Activated CD4-positive, alpha-beta T cell treated with anti-CD3 and anti-CD28 coated beads for 1 hour (primary cell): ENCODE measurements at regions not wholly inside any gene's neighbourhood (a gene's known extent, or its start where the extent isn't known, plus 50 kb on each side); places are given as distances from the start of the nearest gene placed in this dataset.

Experiments used
- DNase-seq: peaks from one replicate; pipeline ENCODE4 v3.0.0-alpha.2; 2020

DNA sequence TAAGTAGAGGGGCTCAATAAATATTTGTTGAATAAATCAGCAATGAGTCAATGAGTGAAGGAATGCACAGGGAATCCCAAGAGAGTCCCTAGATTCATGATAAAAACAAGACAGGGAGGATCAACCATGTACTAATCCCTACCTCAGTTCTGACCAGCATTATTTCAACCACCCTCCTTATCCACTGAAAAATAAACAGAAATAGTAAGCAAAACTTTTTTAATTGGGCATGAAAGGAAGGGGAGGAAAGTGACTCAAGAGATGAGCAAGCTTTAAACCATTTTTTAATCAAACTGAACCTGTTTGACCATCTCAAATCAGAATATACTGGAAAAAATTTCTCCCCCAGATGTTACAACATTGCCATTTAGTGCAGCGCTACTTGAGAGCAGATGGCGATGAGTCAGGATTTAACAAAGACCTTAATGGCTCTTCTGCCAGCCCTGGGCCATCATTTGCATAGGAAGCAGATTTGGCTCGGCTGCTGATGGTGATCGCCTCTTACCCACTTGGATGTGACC is 194.8 kb upstream of the SLC30A5 start:
- no peak for DNase-seq

DNA sequence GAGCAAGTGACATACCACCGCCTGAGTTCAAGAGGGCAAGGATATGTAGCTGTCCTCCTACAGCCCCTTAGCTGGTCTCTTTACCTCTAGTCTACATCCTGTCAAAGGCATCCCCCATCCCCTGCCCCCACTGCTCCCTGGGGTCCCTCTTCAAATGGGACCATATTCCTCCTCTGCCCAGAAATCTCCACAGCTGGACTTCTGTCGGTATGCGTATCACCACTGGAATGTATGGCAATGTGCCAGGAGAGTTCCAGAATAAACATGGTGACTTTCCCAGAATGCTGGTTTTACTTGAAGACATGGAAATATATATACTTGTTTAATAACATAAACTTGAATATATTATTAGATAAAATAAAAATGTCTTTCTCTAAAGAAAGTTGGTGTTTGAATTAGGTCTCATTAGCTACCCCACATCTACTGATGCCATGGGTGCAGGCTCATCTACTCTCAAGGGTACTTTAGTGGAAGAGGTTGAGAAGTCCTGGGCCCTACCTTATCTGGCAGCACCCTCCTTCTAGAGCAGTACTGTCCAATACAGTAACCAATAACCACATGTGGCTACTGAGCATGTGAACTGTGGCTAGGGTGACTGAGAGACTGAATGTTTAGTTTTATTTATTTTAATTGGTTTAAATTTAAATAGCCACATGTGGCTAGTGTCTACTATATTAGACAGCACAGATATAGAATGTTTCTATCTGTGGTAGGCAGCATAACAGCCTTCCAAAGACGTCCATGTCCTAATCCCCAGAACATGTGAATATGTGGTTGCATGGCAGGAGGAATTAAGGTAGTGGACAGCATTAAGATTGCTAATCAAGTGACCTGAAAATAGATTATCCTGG is 181.7 kb upstream of the SLC30A5 start:
- DNase-seq = no peak

DNA sequence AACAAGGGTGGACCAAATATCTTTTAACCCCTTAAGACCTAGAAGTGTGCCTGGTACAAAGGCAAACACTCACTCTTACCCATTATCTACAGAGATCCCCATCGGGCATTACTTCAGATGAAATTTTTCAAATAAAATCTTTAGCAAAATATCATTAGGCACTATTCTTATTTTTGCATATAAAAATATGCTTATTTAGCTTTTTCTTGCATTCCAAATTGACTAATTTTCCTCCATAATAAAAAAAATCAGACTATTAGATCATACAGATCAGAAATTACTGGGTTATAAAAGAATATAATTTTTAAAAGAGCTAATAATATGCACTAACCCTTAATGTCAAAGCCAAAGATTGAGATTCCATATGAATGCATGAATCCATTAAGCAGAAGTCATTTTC is 178.7 kb upstream of the SLC30A5 start:
- no peak for DNase-seq

DNA sequence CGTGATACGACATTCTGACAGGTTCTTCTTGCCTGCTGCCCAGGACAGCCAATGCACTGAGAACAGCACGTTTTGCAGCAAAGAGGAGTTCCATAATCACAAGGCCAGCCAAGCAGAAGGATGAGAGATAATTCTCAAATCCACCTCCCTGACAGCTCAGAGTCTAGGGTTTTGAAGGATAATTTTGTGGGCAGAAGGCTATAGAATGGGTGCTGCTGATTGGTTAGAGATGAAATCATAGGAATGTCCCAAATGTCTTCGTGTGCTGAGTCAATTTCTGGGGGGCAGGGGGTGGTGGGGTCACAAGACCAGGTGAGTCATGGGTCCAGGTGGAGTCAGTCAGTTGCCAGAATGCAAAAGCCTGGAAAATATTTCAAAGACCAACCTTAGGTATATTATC is 175.5 kb upstream of the SLC30A5 start:
- no peak for DNase-seq

DNA sequence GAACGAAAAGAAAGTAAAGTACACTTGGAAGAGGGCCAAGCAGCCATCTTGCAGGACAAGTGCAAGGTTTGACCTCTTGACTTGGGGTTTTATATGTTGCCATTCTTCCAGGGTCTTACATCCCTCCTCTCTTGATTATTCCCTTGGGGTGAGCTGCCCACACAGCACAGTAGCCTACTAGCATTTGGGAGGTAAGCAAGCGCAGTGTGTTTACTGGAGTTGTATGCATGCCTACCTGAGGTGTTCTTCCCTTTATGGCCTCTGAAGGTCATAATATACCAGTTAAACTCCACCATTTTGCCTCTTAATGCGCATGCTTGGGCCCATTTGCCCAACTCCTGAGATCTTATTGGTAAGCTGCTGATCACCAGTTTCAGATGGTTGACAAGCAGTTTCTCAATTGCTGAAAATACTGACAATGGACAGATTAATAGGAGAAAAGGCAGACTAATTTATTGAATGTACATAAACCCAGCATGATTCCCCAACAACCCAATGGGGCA is 173.8 kb upstream of the SLC30A5 start:
- DNase-seq = no peak

DNA sequence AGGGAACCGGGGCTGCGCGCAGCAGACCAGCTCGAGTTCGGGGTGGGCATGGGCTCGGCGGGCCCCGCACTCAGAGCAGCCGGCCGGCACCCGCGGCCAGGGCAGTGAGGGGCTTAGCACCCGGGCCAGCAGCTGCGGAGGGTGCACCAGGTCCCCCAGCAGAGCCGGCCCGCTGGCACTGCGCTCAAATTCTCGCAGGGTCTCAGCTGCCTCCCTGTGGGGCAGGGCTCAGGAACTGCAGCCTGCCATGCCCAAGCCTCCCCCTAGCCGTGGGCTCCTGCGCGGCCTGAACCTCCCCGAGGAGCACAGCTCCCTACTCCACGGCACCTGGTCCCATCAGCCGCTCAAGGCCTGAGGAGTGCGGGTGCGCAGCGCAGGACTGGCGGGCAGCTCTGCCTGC is 172.9 kb upstream of the SLC30A5 start:
- DNase-seq = no peak

DNA sequence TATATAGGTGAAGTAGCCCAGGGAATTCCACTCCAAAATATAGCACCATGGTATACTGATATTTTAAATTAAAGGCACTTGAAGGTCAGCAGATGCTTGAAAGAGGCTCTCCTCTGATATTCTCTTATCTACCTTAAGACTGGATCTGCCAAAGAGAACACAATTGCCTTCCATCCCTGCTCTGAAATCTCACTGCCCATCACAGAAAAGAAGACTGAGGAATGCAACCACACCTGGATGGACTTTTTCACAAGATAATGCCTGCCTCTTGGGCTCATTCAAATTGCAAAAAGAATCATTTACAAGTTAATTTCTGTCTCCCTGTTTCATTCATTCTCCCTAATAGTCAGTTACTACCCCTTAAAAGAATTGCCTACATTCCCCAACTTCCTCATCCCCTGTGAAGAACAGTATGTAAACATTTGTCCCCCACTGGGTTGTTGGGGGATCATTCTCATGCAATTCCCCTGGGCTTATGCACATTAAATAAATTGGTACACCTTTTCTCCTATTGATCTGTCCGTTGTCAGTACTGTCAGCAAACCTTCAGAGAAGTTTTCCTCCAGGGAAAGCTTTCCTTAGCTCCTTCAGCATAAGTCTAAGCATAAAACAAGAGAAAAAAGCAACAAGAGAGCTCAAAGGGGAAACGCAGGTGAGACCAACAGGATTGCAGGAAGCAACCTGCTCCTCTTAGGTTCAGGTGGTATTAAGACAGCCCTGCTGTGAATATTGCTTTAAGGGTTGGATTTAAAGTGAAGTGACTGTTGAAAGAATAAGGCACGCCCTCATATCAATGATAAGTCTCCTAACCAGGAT is 171.4 kb upstream of the SLC30A5 start:
- no peak for DNase-seq

DNA sequence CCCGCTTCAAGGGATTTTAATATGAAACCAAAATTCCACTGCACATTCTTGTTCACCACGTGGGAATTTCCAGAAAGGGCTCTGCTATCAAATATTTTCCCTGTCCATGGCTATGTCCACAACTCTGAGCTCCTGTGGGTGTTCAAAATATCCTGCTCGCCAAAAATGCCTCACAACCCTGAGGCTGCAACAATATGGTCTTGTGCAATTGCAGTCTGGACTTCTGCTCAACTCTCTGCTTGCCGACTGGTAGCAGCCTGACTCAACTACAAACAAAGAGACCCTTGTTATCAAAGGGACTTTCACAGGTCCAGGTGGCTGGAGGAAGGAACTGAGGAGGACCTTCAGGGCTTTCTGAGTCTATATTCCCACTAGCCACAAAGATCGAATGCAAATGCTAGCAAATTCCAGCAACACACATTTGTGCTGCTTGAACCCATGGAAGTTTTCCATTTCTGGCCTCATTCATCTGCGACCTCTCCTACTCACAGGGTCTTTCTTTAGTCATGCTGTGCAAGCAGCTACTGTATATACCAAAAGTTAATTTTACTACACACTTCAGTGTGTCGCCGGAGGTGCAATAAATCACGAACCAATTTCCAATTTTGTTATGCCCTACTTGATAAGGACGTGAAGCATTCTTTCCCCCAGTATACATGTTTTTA is 169.2 kb upstream of the SLC30A5 start:
- DNase-seq = no peak

DNA sequence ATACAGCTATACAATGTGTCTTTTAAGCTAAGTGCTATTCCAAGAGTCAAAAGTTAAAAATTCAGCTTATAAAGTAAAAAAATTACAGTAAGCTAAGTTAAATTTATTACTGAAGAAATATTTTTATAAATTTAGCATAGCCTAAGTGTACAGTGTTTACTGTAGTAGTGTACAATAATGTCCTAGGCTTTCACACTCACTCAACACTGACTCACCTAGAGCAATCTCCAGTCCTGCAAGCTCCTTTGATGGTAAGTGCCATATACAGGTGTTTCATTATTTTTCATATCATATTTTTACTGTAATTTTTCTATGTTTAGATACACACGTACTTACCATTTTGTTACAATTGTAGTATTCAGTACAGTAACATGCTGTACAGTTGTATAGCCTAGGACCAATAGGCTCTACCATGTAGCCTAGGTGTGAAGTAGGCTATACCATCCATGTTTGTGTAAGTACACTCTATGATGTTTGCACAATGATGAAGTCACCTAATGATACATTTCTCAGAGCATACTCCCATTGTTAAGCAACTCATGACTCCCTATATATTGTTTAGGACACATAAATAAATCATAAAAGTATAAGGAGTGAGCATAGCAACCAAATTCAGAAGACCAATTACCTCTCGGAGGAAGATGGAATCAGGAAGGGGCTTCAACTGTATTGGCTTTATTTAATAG is 165.1 kb upstream of the SLC30A5 start:
- no peak for DNase-seq

DNA sequence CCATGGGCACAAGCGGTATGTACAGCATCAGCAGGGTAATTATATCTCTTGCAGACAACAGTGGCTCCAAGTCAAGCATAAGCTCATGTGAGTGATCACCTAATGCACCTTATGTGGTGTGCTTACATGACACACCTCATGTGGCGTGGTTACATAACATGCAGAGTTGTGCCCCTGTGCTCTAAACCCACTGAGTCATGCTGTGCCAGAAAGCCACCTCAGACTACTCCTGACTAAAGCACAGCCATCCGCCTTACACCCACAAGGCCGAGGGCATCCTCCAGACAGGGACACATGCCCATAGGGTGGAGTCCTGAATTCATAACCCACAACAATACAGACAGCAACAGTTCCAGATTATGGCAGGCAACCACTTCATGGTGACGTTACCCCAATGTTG is 163.7 kb upstream of the SLC30A5 start:
- DNase-seq = no peak

DNA sequence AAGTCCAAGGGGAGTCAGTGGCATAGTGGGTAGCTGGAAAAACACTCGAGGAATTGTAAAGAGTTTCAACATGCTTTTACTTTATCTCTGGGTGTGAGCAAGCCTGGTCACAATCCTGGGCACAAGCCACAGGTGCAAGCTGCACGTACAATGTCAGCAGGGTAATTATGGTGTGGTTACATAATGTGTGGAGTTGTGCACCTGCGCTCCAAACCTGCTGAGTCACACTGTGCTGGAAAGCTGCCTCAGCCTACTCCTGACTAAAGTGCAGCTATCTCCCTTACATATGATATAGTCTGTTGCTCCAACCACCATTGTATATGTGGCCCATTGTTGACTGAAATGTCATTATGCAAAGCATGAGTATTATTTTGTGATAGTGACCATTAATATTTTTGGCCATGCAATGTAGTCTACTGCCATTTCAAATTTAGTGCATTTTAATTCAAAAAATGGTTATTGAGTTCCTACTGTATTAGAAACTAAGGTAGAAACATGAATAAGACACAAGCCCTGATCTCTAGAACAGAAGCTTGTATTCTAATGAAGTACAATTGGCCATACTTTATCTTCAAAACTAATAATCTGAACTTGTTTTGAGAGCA is 160.9 kb upstream of the SLC30A5 start:
- no peak for DNase-seq

DNA sequence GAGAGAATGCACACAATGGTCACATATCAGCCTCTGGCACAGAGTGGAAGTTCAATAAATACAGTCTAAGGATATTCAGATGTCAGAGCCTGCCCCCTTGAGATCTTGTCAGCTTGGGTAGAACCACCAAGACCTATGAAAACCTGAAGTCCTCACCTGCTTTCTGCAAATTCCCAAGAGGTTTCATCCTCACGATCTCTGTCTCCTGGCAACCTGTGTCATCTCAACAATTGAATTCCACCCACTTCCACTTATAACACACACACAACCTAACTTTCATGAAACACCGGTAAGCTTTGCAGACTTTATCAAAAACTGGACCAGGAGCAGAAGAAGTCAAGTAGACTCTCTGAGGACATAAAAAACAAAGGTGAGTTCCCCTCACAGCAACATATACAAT is 151.6 kb upstream of the SLC30A5 start:
- no peak for DNase-seq

DNA sequence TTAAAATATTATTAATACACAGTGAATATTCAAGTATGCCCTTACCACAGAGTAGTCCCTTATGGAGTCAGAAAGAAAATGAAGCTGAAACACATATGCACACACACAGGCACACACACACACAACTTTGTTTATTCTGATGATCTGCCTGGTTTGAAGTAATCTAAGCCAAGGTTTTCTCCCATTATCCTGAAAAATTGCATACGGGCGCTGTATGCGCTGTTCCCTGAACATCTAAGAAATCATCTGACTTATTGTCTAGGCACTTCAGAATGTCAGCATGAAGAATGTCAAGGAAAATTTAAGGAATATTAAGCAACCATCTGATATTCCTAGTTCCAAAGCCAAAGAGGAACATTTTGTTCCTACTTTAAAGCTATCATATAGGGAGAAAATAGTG is 147.1 kb upstream of the SLC30A5 start:
- DNase-seq = no peak

DNA sequence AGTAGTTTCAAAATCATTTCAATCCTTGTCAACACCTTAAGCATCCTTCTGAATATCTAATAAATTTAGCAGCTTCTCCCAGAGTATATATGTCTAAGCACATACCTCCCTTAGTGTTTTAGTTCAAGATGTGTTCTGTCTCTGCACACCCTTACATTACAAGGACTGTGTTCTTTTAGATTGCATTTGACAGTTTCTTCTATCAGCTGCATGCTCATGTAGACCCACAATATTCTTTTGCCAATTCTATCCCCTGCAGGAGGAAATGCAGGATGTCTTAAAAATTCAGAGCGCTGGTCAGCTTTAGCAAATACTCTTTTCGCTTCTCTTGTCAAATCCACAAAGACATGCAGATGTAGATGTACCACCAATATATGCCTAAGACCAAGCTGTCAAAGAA is 145.8 kb upstream of the SLC30A5 start:
- no peak for DNase-seq

DNA sequence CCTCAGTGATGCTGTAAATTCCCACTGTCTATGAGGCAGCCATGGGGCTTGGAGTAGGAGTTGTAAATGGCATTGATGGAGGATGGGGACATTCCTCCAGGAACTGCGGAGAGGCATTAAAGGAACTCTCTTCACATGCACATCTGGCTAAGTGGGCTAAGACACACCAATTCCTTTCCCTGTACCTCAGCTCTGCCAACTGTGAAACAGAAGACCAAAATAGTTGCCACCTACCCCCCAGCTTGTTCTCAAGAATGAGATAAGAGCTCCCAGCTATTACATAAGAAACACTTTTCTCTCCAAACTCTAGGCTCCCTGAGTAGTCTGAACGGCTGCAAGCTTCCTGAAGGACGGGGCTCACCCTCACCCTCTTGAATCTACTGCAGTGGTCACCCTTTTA is 144.6 kb upstream of the SLC30A5 start:
- DNase-seq = no peak

DNA sequence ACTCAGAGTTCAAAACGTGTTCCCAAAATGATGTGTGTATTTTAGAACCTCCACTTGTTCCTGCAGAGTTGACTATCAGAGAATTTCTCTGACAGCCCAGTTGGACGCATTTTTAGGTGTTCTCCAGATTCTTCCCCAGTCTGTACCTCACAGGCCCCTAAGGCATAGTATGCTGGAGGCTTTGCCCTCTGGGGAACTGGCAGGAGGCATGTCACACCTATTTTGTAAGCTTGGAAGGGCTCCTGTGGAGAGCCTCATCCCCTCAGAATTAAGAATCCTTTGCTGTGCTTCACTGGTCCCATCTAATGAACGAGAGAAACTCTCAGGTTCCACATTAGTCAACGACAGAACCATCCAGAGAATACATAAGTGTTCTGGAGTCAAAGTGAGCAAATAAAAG is 144.1 kb upstream of the SLC30A5 start:
- DNase-seq = no peak

DNA sequence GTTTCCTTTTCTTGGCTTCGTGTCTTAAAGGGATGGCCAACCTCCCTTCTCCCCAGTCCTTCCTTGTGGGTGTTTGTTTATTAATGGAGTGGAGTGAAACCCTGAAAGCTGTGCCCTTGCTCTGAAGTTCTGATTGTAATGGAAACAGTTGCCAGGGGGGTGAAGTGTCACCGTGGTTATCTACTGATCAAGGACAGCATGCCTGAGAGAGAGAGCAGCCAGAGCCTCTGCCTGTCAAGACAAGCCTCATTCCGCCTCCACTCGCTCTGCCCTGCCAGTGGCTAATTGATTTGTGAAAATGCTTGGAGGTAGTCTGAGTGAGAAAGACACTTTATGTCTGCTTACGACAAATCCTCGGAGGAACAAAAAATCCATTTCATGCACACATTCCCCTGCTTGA is 143.7 kb upstream of the SLC30A5 start:
- no peak for DNase-seq

DNA sequence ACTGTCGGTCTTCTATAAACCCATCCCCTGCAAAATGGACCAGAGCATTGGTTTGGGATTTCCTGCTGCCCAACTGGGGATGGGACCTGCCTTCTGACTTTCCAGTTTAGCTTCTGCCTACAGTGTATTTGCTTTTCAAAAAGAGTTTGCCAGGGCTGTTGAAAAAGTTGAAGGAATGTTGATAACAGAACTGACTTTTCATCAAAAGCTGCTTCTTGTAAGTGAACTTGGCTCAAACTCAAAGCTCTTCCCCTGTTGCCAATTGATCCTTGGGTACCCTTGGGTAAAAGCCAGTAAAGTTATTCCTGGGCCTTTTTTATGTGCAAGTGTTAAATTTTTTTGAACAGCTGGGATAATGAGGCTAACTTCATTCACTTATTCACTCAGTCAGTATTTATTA is 142.9 kb upstream of the SLC30A5 start:
- DNase-seq = no peak

DNA sequence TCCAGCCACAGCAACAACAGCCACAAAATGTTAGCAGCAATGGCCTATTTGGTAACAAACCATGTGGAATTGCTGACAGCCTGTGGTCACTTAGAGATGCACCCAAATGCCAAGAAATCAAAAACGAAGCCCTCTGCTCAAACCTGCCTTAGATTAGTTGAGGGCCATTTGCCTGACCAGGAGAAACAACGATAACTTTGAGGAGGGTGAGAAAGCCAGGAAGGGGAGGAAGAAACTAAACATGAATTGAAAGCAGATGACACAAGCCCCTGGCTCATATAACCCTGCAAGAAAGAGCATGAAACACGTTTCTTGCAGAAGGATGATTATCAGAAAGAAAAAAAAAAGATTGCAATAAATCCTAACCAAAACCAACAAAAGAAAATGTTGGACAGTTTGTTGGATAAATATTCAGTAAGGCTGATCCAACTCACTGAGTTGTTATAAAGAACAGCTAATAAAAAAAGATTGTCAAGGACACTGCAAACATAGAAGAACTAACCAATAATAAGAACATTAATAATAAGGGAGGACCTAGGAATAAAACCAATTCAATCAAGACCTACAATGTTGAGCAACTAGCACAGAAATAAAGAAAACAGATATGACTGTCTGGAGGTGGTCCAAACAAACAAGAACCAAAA is 140.5 kb upstream of the SLC30A5 start:
- no peak for DNase-seq

DNA sequence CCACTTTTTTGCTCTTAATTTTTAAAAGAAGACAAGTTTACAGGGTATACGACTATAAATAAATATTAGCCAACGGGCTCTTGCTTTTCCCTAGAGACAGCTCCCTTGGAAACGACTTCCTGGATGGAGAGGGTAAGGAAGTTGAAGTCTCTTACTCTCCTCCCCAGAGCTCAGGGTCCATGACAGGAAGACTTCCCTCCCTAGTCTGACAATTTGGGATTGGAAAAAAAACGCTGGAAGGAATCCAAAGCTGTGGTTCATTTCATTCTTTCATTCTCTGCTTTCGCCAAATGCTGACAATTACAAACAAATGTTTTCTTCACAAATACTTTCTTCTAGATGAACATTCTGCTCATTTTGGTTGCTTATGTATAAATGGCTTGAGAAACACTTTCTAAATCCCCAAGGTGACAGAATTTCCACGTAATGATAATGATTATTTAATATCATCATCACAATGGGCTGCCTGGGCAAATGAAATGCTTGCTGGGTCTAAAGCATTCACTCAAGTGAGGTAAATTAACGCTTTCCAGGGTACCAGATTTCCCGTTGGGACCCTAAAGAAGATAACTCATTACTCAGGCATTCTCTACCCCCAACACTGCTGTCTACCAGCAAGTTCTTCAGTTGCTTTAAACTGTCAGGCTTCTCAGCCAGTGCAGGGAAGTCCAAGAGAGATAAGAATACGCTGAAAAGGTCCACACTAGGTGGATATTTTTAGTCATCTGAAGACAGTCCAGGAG is 139.8 kb upstream of the SLC30A5 start:
- DNase-seq = no peak

DNA sequence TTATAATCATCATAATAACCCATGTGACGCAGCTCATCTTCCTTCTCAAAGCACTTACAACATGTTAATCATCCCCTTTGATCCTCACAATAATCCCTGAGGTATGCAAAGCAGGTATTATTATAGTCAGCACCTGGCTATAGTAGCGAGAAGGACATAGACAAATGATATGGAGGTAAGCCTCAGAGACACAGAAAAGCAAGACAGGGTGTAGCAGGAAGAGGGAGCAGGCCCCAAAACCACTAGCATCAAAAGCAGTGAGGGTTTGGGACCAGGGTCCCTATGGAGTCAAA is 139.2 kb upstream of the SLC30A5 start:
- no peak for DNase-seq
